NOMO-1 (cell line): ENCODE measurements at regions not wholly inside any gene's neighbourhood (a gene's known extent, or its start where the extent isn't known, plus 50 kb on each side); places are given as distances from the start of the nearest gene placed in this dataset.

ENCODE experiments used
- DNase-seq, 2 experiments: peaks; one replicate each; lab custom pipeline; 2025; ENCODE audit not compliant: unreplicated experiment in 2 of 2; lab: John Stamatoyannopoulos, UW

DNA sequence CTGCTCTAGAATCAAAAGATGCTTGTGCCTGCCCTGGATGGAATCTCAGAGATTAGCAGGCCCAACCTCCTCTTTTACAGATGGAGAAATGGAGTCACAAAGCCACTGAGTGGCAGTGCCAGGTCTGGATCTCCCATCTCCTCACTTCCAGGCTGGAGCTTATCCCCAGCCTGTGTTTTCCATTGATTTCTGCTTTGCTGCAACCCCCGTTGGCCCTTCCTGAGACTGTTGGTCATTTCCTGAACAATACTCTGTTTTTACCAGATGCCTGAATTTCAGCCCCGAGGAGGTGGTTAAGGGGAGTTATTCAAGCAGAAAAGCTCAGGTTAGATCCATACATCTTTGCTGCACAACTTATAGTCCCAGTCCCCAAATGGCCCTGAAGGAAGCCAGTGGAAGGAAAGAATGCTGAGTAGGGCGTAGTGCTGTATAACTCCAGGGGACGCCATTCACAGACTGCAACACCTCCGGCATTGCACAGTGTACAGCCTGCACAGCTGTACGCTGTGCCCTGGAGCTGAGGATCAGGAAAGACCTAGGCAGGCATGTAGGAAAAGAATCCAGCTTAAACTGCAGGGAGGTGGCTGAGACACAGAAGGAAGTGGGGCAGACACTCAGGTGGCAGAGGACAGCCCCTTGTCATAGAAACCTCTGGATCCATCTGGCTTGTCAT is 77.5 kb downstream of the RPLP1 start:
- DNase-seq = no peak

DNA sequence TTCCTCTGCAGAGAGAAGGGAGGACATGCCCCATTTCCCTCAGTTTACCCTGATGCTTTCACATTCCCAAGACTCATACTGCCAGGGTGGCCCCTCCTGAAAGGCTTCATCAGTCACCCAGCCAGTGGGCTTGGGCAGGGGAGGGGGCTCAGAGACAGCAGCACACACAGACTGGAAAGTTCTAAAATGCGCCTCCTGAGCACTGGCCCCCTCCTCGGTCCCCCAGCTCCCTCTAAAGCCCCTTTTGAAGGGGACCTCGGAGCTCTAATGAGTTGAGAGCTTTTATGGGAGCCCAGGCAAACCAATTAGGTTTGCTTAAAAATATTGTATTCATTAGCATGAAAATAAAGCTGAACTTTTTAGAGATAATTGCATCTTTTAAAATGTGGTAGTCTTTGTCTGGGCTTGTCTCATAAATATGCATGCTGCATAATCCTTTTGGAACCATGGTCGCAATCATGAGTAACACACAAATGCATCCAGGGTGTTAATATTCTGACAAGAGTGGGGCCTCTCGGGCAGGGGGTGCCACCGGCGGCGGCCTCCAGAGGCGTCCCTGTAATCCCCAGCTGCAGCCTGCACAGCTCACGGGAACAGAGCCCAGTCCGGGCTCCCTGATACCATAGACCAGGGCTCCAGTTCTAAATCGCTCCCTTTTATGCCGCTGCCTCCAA is 78.5 kb downstream of the RPLP1 start:
- no peak for DNase-seq

DNA sequence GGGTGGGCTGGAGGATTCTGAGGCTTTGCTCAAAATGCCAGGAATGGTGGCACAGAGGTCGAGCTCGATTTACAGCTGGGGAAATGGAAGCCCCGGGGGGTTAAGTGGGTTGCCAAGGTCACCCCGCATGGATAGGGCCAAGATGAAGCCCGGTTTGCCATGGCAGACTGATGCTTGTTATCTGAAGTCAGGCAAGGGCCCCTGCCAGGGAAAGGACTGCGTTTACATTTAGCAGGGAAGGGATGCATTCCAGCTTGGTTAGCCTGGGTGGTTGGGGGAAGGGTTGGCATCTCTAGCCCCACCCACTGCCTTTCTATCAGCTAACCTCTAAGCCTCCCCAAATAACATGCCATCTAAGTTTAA is 79.0 kb downstream of the RPLP1 start:
- no peak for DNase-seq

DNA sequence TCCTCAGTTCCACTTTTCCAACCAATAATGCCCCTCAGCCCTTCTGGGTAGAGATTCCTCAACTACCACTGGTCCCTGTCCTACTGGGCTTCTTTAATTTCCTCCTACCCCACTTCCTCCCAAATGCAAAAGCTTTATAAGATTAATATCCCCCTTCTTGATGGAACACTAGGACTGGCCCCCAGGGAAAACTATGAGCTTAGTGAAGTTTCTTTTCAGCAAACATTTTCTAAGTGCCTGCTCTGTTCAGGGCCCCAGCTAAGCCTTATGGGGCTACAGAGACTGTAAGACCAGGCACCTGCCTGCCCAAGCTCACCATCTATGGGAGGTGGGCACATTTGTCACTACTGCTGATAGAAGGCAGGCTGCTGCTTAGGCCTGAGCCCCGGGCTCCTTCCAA is 79.4 kb downstream of the RPLP1 start:
- no peak for DNase-seq

DNA sequence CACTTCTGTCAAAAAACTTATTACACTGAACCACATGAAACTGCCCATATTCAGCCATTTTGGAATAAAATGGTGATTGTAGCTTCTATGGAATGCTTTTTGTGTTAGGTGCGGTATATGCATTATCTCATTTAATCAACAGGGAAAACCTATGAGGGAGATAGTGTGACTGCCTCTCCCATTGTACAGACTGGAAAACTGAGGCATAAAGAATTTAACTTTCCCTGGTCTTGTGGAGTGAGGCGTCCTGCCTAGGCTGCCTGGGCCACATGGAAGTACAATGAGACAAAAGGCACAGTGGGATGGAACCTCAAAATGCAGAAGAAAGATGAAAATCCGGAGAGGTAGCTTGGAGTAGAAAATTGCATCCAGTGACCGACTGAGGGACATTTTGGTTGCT is 80.2 kb downstream of the RPLP1 start:
- no peak for DNase-seq

DNA sequence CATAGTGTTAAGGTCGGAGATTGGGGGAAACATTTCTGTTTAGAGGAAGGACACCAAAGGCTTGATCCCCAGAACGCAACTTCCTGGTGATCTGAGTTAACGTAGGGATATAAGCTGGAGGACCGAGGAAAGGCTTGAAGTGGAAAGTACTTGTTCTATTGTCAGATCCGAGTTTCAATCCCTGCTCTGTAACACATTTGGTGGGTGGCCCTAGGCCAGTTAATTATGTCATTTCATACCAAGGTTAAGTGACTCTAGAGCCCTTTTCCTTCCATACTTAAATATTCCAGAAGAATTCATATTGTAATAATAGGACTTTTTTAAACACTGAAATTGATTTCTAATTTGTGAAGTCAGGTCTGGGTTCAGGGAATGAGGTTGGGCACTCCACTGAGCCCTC is 80.9 kb downstream of the RPLP1 start:
- no peak for DNase-seq

DNA sequence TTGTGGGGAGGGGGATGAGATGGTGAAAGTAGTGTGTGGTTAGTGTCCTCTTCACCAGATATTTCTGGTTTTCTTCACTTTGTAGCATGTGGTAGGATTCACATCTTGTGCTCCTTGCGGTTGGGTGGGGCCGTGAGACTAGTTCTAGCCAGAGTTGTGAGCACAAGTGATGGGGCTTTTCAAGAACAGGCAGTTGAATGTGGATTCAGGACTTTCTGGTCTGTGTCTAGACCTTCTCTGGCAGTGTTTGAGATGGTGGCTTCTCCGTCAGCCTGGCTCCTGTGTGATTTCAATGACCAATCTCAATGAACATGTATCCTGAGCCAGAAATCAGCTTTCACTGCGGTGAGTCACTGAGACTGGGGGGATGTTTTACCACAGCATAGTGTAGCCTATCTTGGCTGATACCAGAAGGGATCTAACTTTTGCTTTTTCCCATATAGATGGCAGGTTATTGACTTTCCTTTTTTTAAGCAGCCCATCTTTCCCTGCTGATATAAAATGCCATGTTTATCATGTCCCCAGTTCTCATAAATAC is 82.6 kb downstream of the RPLP1 start:
- no peak for DNase-seq

DNA sequence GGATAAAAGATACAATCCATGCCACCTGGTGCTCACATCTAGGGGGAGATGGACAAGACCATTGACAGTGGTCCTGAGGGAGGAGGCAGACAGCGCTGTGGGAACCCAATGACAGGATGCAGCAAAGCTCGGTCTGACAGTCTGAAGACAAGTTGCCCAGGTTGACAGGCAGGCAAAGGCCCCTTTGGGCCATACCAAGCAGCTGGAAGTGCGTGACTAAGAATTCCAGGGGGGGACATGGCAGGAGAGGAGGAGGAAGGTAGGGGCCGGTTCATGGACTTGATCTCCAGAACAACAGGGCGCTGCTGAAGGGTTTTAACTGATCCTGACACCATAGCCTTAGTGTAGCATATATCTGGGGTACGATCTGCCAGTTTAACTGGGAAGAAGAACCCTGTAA is 83.4 kb downstream of the RPLP1 start:
- DNase-seq = no peak

DNA sequence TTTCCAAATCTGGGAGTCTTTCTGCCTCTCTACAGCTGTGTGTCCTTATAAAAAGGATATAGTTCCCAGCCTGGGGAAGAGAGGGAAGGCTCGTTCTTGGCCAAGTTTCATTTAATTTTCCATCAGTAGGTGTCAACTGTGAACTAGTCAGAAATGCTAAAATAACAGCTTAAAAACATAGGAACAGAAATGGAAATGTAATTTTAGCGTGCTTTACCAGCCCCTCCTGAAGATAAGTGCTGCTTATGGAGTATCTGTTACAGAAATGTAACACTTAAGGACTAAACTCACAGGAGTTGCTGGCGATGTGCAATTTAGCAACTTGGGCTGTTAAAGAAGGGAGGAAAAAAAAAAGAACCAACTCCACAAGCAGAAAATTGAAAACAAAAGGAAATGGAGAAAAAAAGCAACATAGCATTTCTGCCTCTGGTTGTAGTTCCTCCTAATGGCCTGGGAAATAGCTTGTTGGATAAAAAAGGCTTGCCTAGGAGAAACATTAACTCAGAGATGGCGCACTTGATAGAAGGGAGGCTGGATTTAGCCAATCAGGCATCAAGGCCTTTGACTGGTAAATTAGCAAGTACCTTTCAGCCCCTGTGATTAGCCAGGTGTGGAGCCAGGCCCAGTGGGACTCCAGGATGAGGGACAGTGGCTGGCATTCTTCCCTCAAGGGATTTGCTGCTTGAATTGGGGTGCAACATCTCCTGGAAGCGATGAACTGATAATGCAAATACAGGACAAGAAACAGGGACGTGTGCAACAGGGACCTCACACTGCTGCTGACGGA is 84.3 kb downstream of the RPLP1 start:
- no peak for DNase-seq

DNA sequence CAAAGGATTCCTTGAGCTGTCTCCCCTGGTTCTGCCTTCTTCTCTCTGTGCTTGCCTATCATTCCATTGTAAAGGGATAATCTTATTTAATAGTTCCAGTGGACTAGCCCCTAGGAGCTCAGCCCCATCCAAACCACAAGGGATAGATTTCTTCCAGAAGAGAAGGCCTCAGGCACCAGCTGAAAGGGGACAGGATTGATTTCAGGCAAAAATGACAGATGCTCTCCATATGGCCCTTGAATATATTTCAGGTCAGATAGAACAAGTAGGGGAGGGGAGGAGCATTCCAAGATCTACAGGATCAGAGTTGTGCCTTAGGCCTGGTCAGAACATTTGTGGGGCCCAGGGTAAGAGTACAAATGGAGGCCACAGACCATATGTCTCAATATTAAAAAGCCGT is 85.3 kb downstream of the RPLP1 start:
- no peak for DNase-seq

DNA sequence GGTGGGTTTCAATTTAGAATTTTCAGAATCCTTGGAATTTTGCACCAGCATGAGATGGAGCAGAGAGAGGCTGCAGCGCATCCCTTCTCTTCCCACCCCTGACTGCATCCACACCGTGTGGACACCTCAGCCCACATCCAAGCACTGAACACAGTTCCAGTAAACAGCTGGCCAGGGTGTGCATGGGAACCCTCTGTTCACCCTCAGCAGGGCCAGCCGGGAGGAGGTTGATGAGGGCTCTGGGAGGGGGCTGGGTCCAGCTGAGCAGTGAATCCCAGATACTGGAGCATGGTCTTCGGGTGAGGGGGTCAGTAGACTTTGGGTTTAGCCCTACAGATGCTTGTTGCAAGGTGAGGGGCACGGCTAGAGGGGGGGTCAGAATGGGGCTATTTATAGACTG is 85.8 kb downstream of the RPLP1 start:
- DNase-seq = no peak

DNA sequence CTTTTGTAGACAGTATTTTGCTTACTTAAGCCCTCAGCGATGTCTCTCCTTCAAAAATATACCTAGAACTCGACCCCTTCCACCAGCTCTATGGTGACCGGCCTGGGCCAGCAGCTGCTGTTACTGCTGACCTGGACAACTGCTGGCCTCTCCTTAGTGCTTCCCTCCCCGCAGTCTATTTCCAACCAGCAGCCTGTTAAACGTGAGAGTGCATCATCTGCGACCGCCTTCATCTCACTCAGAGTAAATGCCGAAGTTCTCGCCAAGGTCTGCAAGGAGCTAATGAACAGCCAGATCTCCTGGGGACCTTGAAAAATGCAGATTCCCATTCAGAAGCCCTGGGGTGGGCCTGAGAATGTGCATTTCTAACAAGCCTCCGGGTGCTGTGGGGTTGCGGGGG is 86.7 kb downstream of the RPLP1 start:
- DNase-seq = no peak

DNA sequence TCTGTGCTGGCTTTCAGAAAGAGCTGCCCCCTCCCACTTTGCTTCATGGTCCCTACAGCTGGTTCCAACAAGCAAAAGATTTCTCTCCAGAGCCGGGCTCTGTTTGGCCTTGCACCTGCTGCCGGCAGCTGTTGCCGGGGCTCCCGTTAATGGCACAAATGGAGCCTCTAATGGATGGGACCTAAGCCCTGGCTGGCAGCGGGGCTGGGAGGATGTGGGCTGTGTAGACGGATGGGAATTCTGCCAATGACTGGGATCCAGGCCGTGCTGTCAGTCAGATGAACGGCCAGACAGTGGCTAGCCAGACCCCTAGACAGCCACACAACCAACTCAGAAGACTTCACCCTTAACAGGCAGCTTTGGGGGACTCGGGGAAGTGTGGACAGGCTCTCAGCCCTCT is 88.0 kb downstream of the RPLP1 start:
- no peak for DNase-seq

DNA sequence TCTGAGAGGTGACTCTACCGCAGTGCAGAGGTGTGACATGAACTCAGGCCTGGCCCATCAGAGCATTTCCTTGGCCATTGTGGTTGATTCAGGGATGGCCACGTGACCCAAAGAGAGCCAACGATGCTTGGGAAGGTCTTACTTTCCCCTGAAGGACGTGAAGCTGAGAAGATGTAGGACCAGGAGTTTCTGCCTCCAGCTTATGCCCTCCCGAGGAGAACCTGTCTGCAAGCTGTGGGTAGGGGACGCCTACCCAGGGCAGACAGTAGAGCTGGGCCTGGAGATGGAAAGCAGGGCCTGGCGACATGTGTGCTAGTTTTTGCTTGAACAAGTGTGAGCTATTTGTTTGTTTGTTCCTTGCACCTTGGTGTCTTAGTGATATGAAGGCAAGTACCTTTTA is 89.4 kb downstream of the RPLP1 start:
- DNase-seq = no peak

DNA sequence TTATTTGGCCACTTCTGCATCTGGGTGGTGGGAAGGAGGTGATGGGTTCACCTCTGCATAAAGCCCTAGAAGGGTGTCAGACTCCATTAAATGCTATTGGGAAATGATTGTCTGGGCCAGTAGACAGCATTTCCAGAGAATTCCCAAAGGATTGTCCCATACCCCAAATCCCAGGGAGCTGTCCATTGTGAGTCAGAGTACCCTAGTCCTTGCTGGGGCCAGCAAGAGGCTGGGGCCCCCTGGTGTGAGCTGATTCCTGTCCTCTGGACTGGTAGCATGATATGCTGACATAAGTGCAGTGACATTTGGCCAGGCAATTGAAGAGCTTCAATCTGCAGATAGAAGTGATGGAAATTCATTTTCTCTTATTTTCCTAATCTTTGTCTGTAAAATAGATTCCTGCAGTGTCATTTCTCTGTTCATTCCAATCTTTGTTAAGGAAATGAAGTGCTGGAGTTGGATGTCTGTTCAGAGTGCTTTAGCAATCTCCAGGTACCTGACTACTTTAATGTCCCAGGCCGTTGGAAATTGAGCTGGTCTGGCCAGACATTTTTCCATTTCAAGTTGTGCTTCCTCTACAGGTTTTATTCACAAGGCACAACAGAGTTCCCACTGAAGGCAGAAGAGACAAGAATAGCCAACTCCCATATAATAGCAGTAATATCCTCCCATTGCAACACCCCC is 91.2 kb downstream of the RPLP1 start:
- DNase-seq = no peak

DNA sequence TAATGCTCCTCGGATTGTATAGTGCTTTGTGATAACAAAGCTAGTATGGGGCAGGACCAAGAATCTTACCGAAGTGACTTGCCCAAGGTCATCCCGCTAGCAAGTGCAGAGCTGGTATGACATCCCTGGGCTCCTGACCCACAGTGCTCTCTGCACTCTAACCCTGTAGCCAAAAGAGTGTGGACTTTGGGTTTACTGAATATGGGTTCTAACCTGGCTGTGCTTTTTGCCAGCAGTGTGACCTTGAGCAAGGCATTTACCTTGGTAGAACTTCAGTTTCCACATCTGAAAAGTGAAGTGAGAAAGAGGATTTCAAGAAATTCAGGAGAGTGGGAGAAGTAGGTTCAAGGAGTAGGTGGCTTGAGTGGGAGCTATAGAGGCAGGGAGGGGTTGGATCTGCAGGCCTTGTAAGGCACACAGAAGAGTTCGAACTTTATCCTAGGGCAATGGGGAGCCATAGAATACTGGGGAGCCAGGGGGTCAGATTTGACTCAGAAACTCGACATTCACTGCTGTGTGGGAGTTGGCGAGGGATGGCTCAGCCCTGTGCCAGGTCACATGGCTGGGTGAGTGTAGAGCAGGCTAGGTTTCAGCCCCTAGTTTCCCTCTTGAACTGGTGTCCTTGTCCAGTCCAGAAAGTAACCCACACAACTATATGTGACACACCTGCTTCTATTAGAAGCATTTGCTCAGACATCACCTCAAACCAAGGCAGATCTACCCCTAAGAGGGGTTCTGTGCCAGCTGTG is 91.9 kb downstream of the RPLP1 start:
- DNase-seq = no peak

DNA sequence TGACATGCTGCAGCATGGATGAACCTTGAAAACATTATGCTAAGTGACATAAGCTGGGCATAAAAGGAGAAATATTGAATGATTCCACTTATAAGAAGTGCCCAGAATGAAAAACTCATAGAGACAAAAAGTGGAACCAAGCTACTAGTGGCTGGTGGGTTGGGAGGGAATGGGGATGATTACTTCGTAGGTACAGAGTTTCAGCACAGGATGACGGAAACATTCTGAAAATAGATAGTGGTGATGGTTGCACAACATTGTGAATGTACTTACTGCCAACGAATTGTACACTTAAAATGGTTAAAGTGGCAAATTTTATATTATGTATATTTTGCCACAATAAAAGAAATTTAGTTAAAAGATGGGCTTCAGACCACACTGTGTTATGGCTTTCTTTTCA is 93.6 kb downstream of the RPLP1 start:
- peak; percentile 64 to 85 for DNase-seq

DNA sequence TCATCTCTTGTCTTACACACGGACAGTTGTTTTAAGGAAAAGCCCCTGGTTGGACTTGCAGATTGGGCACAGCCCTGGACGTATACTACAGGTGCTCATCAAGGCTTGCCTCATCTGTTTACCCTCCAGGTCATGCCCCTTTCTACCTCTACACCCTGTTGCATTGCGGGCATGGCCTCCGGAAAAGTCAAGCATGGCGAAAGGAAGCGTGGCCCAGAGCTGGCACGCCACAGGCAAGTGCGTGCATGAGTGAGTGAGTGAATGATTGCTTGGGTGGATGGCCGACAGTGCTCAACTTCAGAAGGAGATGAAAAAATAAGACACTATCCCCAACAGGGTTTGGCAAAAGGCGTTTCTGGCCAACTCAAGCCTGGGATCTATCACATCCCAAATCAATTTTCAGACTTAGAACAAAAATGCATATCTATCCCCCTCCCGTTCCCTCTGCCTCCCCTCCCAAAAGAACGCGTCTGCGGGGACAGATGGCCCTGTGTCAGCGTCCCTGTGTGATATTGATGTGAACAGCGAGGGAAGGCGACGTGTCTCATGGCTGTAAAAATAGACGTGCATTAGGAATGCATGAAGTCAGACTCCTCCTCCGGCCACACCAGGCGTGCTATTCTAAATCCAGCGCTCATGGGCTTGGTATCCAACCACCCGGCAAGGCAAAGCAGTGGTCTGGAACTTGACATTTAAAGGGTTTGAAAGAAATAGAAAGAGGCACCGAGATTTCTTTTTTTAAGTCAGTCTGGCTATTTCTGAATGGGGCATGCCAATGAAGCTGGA is 96.0 kb downstream of the RPLP1 start:
- DNase-seq = no peak

DNA sequence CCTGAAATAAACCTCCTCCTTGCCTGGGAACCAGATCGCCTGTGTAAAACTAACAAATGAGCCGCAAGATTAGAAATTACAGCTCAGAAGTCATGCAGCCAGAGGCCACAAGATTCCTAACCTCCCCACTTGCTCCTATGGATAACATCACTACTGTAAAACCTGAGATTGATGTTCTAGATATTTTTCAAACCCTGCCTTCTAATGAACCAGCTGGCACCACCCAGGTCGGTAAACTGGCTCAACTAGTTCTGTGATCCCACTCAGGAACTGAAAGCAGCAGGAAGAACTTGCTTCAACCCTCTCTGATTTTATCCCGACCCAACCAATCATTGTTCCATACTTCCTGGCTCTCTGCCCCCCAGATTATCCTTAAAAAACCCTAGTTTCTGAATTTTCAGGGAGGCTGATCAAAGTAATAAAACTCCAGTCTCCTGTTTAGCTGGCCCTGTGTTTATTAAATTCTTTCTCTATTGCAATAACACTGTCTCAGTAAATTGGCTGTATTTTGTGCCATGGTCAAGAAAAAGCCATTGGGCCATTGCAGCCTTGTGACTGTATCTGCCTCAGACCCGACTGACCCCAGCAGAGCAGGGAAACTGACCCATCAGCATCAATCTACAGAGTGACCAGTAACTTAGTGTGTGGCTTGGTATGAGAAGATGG is 98.9 kb downstream of the RPLP1 start:
- DNase-seq = no peak
